ENCODE measurements at regions not wholly inside any gene's neighbourhood (a gene's known extent, or its start where the extent isn't known, plus 50 kb on each side); places are given as distances from the start of the nearest gene placed in this dataset.

DNA sequence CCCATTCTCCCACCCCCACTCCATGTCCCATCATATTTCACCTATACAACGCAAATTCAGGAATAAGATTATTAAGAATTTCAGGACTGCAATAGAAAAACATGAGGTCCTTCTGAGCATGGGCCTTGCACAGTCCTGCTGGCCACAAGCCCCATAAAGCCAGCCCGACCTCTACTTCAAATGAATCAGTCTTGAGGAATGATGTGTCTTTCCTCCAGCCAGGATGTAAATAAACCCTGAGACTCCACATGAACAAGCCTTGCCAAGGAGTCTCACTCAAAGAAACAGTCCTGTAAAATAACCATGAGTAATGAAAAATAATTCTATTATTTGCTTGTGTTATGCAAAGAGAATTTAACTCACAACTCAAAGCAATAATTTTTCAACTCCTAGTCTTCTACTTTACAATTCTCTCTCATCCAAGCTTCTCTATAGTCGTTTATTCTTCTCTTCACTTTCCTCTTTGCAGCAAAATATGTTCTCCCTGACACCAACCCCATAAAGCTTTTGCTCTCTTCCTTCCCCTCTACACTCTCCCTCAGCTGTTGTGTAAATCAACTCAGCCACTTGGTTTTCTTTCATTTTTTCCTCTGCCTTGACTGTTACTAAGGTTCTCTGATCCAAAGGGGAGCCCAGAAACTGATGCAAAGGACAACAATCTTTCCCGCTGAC lies 140.1 kb upstream of the MOCS2 start:
- no peaks in the 10 kb centered on the region for H3K27me3 Mint-ChIP-seq (ENCODE audit: low read depth)
- H3K9me3 Mint-ChIP-seq = no peaks in the 10 kb centered on the region
- H3K4me3 Mint-ChIP-seq = no peak overlapping the region

DNA sequence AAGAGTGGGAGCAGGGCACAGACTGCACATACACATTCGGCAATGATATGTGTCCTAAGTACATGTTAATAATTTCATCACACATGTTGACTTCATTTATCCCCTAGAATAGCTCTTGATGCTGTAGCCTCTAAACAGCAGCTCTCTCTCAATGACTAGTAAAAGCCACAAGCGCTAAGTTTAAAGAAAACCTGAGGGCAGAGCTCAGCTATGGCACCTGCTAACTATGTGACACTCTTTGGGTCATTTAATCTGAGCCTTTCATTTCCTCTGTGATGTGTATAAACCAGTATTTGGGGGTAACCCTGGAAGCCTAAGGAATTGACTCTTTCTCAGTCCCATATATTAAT lies 140.6 kb upstream of the MOCS2 start:
- no peaks in the 10 kb centered on the region for H3K36me3 Mint-ChIP-seq (ENCODE audit: low read depth)
- H3K9me3 Mint-ChIP-seq = no peaks in the 10 kb centered on the region
- TF ChIP-seq, protein P1, sequence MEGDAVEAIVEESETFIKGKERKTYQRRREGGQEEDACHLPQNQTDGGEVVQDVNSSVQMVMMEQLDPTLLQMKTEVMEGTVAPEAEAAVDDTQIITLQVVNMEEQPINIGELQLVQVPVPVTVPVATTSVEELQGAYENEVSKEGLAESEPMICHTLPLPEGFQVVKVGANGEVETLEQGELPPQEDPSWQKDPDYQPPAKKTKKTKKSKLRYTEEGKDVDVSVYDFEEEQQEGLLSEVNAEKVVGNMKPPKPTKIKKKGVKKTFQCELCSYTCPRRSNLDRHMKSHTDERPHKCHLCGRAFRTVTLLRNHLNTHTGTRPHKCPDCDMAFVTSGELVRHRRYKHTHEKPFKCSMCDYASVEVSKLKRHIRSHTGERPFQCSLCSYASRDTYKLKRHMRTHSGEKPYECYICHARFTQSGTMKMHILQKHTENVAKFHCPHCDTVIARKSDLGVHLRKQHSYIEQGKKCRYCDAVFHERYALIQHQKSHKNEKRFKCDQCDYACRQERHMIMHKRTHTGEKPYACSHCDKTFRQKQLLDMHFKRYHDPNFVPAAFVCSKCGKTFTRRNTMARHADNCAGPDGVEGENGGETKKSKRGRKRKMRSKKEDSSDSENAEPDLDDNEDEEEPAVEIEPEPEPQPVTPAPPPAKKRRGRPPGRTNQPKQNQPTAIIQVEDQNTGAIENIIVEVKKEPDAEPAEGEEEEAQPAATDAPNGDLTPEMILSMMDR (IDR thresholded peaks at IDR 0.05; ENCODE audit: unreplicated experiment in 3 of 3) = no peak
- H3K4me3 Mint-ChIP-seq = no peak overlapping the region
- H3K27me3 Mint-ChIP-seq (ENCODE audit: low read depth) = no peaks in the 10 kb centered on the region
- peak overlapping the region in 2 of 3 experiments; percentile 44 to 52 for H3K27ac Mint-ChIP-seq
- H3K4me1 Mint-ChIP-seq = peaks cover 19% of the 10 kb centered on the region

More for the DNA sequence above, 140.1 kb upstream of the MOCS2 start:
- H3K36me3 Mint-ChIP-seq (ENCODE audit: low read depth) = no peaks in the 10 kb centered on the region
- TF ChIP-seq, protein P1 (IDR thresholded peaks at IDR 0.05; ENCODE audit: unreplicated experiment in 3 of 3) = no peak
- peak overlapping the region in 2 of 3 experiments; percentile 44 to 52 for H3K27ac Mint-ChIP-seq
- H3K4me1 Mint-ChIP-seq = peaks cover 19% of the 10 kb centered on the region

DNA sequence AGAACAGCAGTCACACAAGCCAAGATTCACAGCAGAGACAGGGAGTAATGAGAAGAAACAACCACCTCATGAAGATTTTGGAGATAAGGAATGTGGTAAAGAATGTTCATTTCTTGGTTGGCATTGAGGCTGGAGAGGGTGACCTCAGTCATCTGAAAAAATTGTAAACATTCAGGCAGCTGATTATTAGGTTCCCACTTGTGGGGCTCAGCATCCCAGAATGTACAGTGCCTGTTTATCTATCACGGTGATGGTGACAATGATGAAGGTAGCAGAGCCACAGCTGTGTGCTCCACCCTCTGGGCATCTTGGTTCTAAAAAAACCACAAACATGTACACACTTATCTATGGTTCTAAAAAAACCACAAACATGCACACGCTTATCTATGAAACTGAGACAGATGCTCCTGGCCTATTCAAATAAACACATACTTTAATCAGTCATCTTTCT lies 143.9 kb upstream of the MOCS2 start:
- H3K4me3 Mint-ChIP-seq = no peak overlapping the region

DNA sequence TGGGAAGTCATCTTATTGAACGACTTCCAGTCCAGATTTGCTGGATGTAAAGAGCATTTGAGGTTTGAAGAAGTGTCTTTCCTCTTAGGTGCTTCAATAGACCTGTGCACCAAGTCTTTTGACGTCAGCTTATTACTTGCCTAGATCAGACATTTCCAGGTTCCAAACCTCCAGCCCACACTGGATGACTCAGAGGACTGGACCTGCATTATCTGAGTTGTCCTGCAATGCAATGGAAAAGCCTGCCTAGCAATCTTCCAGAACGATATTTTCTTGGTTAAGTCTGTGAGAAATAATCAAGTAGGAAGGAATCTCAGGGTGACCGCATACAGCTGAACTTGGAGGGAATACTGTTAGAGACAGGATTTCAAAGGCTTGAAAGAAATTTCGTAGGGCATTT lies 147.2 kb upstream of the MOCS2 start:
- Mint-ChIP-seq H3K4me1 (no peaks in the 10 kb centered on the region), H3K27ac (no peak overlapping the region), H3K9me3 (no peaks in the 10 kb centered on the region), H3K4me3 (no peak overlapping the region), H3K27me3 (ENCODE audit: low read depth) (no peaks in the 10 kb centered on the region), H3K36me3 (ENCODE audit: low read depth) (no peaks in the 10 kb centered on the region)
- TF ChIP-seq, protein P1 (IDR thresholded peaks at IDR 0.05; ENCODE audit: unreplicated experiment in 3 of 3) = no peak

More for the DNA sequence above, 143.9 kb upstream of the MOCS2 start:
- H3K27me3 Mint-ChIP-seq (ENCODE audit: low read depth) = no peaks in the 10 kb centered on the region
- TF ChIP-seq, protein P1 (IDR thresholded peaks at IDR 0.05; ENCODE audit: unreplicated experiment in 3 of 3) = no peak
- peaks cover 14% of the 10 kb centered on the region for H3K4me1 Mint-ChIP-seq
- H3K36me3 Mint-ChIP-seq (ENCODE audit: low read depth) = no peaks in the 10 kb centered on the region
- H3K27ac Mint-ChIP-seq = no peak overlapping the region
- no peaks in the 10 kb centered on the region for H3K9me3 Mint-ChIP-seq

DNA sequence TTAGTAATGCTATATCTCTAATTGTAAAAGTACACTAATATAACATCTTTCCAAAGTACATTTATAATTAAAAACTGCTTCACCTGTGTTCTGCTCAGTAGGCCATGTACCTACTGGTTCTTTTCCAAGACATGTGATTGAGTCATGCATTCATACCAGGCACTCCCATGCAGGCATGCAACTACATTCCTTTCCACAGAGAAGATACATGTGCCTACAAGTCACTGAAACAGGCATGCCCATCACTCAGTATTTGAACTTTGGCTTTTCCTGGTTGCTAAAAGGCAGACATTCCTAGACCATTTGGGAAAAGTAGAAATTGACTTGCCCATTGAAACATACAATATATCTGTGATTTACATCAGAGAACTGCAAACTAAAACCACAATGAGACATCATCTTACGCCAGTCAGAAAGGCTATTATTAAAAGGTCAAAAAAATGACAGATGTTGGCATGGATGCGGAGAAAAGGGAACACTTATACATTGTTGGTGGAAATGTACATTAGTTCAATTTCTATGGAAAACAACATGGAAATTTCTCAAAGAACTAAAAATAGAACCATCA lies 148.3 kb upstream of the MOCS2 start:
- H3K4me1 Mint-ChIP-seq = no peaks in the 10 kb centered on the region
- H3K4me3 Mint-ChIP-seq = no peak overlapping the region
- TF ChIP-seq, protein P1 (IDR thresholded peaks at IDR 0.05; ENCODE audit: unreplicated experiment in 3 of 3) = no peak
- no peak overlapping the region for H3K27ac Mint-ChIP-seq
- H3K27me3 Mint-ChIP-seq (ENCODE audit: low read depth) = no peaks in the 10 kb centered on the region
- H3K9me3 Mint-ChIP-seq = no peaks in the 10 kb centered on the region
- no peaks in the 10 kb centered on the region for H3K36me3 Mint-ChIP-seq (ENCODE audit: low read depth)

DNA sequence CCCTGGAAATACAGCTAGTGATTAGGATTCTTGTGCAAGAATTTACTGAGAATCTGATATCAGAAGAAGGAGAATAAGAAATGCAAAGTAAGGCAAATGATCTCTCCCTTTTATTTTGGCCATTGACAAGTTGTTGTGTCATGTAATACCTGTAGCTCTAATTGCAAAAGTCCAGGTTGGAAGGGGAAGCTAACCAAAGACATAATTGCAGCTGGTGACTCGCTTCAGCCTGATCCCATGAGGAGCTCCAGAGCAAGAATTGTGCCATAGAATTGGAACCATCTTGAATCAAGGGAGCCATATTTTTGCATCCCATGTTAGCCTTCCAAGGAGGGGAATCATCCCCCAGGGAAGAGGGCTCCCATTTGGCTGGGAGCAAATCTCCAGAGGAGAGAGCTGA lies 149.6 kb upstream of the MOCS2 start:
- Mint-ChIP-seq H3K36me3 (ENCODE audit: low read depth) (no peaks in the 10 kb centered on the region), H3K4me1 (no peaks in the 10 kb centered on the region), H3K9me3 (no peaks in the 10 kb centered on the region), H3K27ac (no peak overlapping the region), H3K27me3 (ENCODE audit: low read depth) (no peaks in the 10 kb centered on the region), H3K4me3 (no peak overlapping the region)
- TF ChIP-seq, protein P1 (IDR thresholded peaks at IDR 0.05; ENCODE audit: unreplicated experiment in 3 of 3) = no peak

Measured in nephron (organoid).